ENCODE measurements at regions not wholly inside any gene's neighbourhood (a gene's known extent, or its start where the extent isn't known, plus 50 kb on each side); places are given as distances from the start of the nearest gene placed in this dataset.

DNA sequence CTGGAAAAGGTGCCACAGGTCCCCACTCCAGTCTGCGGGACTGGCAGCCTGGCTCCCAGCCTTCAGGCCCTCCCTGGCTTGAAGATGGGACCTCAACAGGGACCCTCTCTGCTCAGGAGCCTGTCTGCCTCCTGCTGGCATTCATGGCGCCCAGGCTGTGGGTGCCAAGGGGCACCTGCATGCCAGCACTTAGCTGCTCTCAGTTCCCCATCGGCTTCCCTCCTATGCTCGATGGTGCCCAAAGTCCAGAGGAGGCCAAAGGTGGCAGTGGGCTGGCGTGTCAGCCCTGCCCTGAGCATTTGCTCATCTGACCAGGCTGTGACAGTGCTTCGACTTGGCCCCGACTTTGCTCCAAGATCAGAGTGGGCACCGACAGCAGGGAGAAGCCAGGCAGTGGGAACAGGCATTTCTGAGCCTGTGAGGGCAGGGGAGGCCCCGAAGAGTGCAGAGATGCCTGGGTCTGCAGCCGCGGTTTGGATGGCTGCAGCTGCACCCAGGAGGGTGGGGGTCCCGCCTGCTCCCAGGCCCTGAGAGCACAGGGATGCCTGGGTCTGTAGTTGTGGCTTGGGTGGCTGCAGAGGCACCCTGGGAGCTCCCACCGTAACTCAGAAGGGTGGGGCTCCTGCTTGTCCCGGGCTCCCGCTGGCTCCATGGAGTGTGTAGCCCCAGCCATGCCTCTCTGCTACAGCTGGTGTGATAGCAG, 463.6 kb downstream of the TBC1D22A start:
- no peak for DNase-seq (ENCODE audit: low spot score)

DNA sequence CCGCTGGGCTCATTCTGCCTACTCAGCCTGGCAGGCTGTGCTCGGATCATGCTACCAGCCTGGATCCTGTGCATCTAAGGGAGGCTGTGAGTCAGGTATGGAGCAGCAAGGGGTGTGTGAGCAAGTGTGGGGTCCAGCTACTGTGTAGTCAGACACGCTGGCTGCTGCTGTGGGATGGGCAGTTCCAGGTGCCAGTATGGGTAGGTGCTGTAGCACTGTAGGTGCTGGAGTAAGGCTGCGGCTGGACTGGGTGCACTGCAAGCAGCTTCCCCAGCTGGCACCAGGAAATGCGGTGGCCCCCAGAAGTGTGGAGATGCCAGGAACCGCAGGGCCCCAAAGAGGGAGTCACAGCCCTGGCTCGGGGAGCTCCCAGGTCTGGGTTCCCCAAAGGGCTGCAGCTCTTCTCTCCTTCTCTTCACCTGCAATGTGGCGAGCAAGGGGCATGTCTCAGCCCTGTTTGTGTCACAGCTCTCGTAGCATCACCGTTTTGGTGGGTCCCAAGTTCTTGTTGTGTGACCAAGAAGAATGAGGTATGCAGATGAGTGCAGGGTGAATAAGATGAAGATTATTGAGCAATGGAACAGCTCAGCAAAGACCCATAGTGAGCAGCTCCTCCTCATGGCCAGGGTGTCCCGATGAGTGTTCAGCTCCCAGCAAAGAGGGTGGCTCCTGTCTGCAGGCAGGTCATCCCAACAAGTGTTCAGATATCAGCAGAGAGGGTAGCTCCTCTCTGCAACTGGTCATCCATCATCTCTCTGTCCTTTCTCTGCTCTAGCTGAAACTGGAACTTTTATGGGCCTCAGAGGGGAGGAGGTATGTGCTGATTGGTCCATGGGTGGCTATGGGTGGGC, 462.9 kb downstream of the TBC1D22A start:
- no peak for DNase-seq (ENCODE audit: low spot score)

All from CD4-positive, alpha-beta T cell treated with Interleukin-2 at 100 ng/mL for 4 hours (primary cell).